ENCODE measurements at regions not wholly inside any gene's neighbourhood (a gene's known extent, or its start where the extent isn't known, plus 50 kb on each side); places are given as distances from the start of the nearest gene placed in this dataset.

GRCh38 chr7:94265456-94265855, 129.2 kb upstream of the COL1A2 start:
- TF ChIP-seq ZC3H10 (CRISPR knock-in tag; IDR thresholded peaks at IDR 0.05) (no peak), CREB5 (CRISPR knock-in tag; IDR thresholded peaks at IDR 0.05; ENCODE audit: low read depth) (no peak), TSHZ2 (CRISPR knock-in tag; IDR thresholded peaks at IDR 0.05) (no peak), OSR1 (CRISPR knock-in tag; IDR thresholded peaks at IDR 0.05) (no peak), RARB (CRISPR knock-in tag; IDR thresholded peaks at IDR 0.05) (no peak), ZFP30 (CRISPR knock-in tag; IDR thresholded peaks at IDR 0.05) (no peak), POU6F1 (CRISPR knock-in tag; IDR thresholded peaks at IDR 0.05; ENCODE audit: borderline replicate concordance, low read depth) (no peak), BACH2 (CRISPR knock-in tag; IDR thresholded peaks at IDR 0.05; ENCODE audit: borderline replicate concordance) (no peak), PATZ1 (CRISPR knock-in tag; IDR thresholded peaks at IDR 0.05; ENCODE audit: borderline replicate concordance) (no peak)

Measured in SK-N-SH treated with all-trans-retinoic acid at 6 μM for 48 hours (cell line).